HG02884 (cell line): ENCODE measurements at regions not wholly inside any gene's neighbourhood (a gene's known extent, or its start where the extent isn't known, plus 50 kb on each side); places are given as distances from the start of the nearest gene placed in this dataset.
"Not testable (repeated sequence)": the region's sequence is repeated elsewhere in the genome, so short reads cannot be mapped to it uniquely, and the experiment has no call there.

Experiments used
- ATAC-seq: cut with Tn5 transposase; IDR thresholded peaks from one replicate; pipeline ENCODE4 v1.9.1; 2021; ENCODE audit warnings: mild to moderate bottlenecking, moderate library complexity; ENCODE audit not compliant: unreplicated experiment

DNA sequence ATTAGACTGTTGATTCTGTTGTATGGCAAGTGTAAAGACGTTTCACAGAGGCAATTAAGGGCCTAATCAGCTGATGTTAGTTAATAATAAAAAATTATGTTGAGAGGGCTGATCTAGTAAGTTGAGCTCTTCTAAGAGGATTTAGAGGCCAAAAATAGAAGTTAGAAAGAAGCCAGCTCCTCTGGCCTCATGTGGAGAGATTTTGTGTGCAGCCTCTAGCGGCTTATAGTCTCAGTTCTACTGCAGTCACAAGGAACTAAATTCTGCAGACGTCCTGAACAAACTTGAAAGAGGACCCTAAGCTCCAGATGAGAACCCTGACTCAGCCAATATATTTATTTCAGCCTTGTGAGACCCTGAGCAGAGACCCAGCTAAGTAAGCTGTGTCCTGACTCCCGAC, 498.6 kb downstream of the BTBD3 start:
- no peak for ATAC-seq

- ATAC-seq = no peak
Measured at GRCh38 chr20:12433724-12434123, 516.0 kb downstream of the BTBD3 start.

DNA sequence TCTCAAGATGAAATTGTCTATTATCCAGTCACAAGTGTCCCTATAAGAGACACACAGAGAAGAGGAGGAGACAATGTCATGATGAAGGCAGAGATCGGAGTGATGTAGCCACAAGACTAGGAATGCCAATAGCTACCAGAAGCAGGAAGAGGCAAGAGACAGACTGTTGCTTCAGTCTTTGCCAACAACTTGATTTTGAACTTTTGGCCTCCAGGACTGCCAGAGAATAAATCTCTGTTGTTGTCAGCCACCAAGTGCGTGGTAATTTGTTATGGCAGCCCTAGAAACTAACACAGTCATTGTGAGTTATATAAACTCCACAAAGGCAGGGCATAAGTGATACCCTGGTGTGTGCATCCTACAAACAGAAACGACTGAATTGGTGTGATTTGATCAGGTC, 517.0 kb downstream of the BTBD3 start:
- no peak for ATAC-seq

DNA sequence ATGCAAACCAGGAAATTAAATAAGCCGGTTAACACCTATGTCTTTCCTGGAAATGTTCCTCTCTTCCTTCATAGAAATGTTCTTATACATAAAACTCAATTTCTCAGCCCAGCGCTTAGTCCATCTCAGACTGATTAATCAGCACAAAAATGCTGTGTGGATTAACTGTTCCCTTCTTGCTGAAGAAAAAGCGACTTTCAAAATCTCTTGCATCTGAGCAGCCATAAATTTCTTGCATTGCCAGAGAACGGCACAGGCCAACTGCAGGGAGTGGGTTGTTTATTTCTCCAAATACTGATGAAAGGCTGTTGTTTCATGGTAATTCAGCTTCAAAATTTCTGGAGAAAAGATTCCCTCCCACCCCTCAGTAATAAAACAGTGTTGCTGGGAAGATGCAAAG, 517.6 kb downstream of the BTBD3 start:
- ATAC-seq = no peak

GRCh38 chr20:12453711-12454110, 536.0 kb downstream of the BTBD3 start:
- no peak for ATAC-seq

DNA sequence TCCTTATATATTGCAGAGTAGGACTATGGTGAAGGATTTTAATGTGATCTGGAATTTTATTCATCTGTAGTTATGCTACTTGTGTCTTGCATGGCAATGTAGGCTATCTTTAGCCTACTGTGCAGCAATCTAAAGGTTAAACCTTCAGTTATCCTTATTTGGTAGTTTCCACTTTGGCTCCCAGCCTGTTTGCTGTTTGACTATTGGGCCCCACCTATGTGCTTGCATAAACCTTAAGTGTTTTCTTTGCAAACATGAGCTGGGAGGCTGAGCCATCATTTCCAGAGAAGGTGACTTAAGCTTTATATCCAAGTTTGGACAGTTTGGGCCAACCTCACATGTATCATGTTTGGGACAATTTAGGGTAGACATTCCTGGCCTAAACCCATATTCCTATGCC, 537.5 kb downstream of the BTBD3 start:
- ATAC-seq = no peak

DNA sequence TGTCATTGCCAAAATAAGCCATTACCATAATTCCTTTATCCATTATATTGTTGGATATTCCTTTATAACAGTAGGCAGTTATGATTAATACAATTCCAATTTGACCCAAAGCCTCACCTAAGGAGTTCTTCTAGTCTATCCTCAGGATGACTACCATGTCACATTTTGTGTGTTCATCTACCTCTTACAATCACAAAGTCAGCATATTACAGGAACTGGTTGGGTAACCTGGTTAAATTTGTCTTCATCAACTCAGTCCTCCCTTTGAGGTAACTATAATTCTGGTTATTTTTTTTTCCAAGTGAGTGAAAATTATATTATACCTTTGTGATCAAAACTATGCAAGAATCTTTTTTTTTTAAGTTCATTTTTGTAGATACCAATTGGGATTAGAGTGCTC, 540.5 kb downstream of the BTBD3 start:
- ATAC-seq = no peak

- no peak for ATAC-seq
Measured at GRCh38 chr20:12464036-12464435, 544.7 kb upstream of the SPTLC3 start.

GRCh38 chr20:12466915-12467314, 541.9 kb upstream of the SPTLC3 start:
- no peak for ATAC-seq

- ATAC-seq = no peak
Measured at GRCh38 chr20:12467758-12468157, 541.0 kb upstream of the SPTLC3 start.

- no peak for ATAC-seq
Measured at GRCh38 chr20:12482661-12483060, 526.1 kb upstream of the SPTLC3 start.

DNA sequence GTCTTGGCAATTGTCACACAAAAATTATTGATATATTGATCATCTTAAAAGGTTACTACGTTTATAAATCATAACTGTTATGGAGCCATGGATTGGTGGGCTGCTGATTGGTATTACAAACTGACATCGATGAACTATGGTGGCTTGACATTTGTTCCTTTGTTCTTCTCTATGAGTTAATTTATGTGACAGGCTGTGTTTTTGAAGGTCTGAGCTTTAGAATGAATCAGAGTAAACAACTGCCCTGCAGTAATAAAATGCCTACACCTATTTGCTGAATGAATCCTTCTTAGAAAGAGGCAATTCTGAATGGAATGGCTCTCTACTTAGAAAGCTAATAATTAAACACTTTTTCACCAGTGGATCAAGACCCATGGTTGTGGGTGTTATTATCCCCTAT, 506.3 kb upstream of the SPTLC3 start:
- no peak for ATAC-seq

DNA sequence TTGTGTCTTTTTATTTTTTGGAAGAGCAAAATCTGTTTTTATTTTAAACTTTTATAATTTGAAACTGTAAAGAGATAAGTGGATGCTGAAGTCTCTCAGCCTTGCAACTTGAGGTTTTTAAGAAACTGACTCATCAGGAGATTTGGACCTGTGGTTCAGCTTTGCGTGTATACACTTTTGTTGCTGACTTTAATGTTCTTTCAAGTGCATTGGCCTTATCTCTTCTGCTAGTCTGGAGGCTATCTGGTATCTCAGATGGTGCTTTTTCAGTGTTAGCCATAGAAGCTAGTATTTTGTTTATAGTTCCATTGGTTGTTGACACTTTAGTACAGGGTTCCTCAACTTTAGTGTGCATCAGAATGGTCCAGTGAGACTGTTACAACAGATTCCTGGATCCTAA, 504.0 kb upstream of the SPTLC3 start:
- ATAC-seq = no peak

- ATAC-seq = no peak
Measured at GRCh38 chr20:12511499-12511898, 497.3 kb upstream of the SPTLC3 start.

DNA sequence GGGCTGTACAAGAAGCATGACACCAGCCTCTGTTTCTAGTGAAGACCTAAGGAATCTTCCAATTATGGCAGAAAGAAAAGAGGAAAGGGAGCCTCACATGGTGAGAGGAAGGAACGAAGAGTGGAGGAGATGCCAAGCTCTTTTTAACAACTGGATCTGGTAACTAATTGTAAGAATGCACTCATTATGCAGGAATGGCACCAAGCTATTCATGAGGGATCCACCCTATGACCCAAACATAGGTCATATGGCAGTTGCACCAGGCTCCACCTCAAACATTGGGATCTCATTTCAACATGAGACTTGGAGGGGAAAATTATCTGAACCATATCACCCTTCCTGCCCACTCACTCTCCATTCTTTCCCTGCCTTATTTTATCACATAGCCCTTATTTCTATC, 496.0 kb upstream of the SPTLC3 start:
- no peak for ATAC-seq

DNA sequence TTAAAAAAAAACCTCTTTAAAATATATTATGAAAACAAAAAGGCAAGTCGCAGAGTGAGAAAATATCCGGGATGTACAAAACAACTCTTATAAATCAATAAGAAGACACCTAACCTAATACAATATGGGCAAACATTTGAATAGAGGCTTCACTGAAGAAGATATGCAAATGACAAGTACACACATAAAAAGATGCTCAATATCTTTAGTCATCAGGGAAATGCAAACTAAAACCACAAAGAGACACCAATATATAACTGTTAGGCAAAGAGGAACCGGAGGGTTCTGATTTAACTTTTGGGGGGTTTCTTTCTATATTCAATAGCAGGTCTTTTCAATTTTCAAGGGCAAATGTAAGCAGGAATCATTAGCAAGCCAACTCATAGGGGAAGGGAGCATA, 480.7 kb upstream of the SPTLC3 start:
- no peak for ATAC-seq

- ATAC-seq = no peak
Measured at GRCh38 chr20:12528591-12529041, 480.2 kb upstream of the SPTLC3 start.

GRCh38 chr20:12531626-12532025, 477.1 kb upstream of the SPTLC3 start:
- ATAC-seq = no peak

DNA sequence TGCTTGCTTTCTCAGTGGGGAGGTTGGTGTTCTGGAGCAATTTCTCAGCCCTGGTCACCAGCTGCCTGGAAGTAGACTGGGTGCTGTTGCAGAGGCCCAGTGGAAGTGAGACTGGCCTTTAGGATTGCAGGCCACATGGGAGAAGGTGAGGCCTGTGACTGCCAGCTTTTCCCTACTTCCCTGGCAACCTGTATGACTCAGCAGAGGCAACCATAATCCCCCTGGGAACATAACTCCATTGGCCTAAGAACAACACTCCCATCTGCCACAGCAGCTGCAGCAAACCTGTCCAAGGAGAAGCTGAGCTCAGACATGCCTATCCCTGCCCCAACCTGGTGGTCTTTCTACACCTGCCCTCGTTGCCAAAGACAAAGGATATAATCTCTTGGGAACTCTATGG, 473.5 kb upstream of the SPTLC3 start:
- ATAC-seq = no peak

DNA sequence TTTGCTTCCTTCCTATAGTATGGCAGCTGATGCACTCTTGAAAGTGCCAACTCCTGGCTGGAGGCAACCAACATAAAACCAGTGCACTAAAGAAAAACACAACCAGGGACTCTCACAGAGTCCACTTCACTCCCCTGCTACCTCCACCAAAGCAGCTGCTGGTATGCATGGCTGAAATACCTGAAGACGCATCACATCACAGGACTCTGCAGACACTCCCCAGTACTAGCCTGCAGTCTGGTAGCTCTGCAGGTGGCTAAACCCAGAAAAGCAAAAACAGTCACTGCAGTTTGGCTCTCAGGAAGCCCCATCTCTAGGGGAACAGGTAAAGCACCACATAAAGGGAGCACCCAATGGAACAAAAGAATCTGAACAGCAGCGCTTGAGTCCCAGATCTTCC, 473.0 kb upstream of the SPTLC3 start:
- no peak for ATAC-seq

DNA sequence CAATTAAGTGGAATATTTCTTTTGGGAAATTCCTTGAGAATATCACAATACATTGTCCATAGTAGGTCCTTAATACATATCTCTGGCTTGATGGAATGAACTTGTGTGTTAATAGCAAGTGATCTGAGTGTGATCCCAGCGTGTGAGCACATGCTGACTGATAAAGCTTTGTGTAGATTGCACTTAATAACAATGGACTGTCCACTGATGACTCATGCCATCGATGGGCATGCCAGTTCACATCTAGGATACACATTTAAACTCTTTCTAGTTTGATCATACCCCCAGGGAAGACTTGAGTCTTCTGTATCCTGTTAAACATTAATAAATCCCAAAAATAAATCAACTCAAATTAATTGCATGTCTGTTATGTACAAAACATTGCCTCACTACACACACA, 454.3 kb upstream of the SPTLC3 start:
- ATAC-seq = no peak

- no peak for ATAC-seq
Measured at GRCh38 chr20:12555369-12555768, 453.4 kb upstream of the SPTLC3 start.

- ATAC-seq = not testable (repeated sequence)
Measured at GRCh38 chr20:12555849-12556248, 452.9 kb upstream of the SPTLC3 start.

GRCh38 chr20:12557224-12557623, 451.5 kb upstream of the SPTLC3 start:
- no peak for ATAC-seq
